ENCODE measurements at regions not wholly inside any gene's neighbourhood (a gene's known extent, or its start where the extent isn't known, plus 50 kb on each side); places are given as distances from the start of the nearest gene placed in this dataset.

- no peak for TF ChIP-seq ZNF26 (tag by site-specific recombination; IDR thresholded peaks at IDR 0.05)
- TF ChIP-seq CTCF (tag by site-specific recombination; IDR thresholded peaks at IDR 0.05), result no peak
Measured at GRCh38 chr10:64494901-64495300, 973.7 kb downstream of the REEP3 start.
